ENCODE measurements at regions not wholly inside any gene's neighbourhood (a gene's known extent, or its start where the extent isn't known, plus 50 kb on each side); places are given as distances from the start of the nearest gene placed in this dataset.

GRCh38 chr5:44714871-44715561 lies 93.7 kb upstream of the MRPS30 start:
- Histone ChIP-seq H3K9me3 (ENCODE audit: control extremely low read depth in 1 of 3, control insufficient read depth in 2 of 3, insufficient read depth in 1 of 3, low read length in 2 of 3) (no peaks in the 10 kb centered on the region), H3K4me3 (ENCODE audit: control extremely low read depth in 1 of 5, extremely low read depth in 1 of 5, insufficient read depth in 1 of 5, low read depth in 2 of 5, low read length in 4 of 5) (no peak overlapping the region), H3K4me1 (ENCODE audit: control insufficient read depth in 2 of 2, insufficient read depth in 2 of 2, low read length in 2 of 2) (no peaks in the 10 kb centered on the region), H4K20me1 (ENCODE audit: control insufficient read depth, insufficient read depth, low read length, poor library complexity, severe bottlenecking) (no peaks in the 10 kb centered on the region), H3K9ac (ENCODE audit: low read length) (no peak overlapping the region), H3K27ac (ENCODE audit: low read length in 2 of 2) (no peak overlapping the region), H3K27me3 (replicated peaks in 1 of 4; ENCODE audit: control extremely low read depth in 1 of 4, control insufficient read depth in 3 of 4, insufficient read depth in 4 of 4, low read length in 3 of 4) (no peaks in the 10 kb centered on the region), H3K79me2 (ENCODE audit: control insufficient read depth, insufficient read depth, low read length) (no peaks in the 10 kb centered on the region), H3K36me3 (replicated peaks in 1 of 2; ENCODE audit: control extremely low read depth in 1 of 2, control insufficient read depth in 1 of 2, extremely low read depth in 1 of 2, insufficient read depth in 2 of 2, low read length in 1 of 2) (no peaks in the 10 kb centered on the region), H2AFZ (ENCODE audit: insufficient read depth, low read depth, low read length, poor library complexity, severe bottlenecking) (no peak overlapping the region), H3K4me2 (replicated peaks; ENCODE audit: low read depth, low read length, poor library complexity, severe bottlenecking) (no peak overlapping the region)
- no peak overlapping the region for H3K4me3 Mint-ChIP-seq
- TF ChIP-seq CTCF (IDR thresholded peaks at IDR 0.05) (no peak), EZH2 (IDR thresholded peaks at IDR 0.05; ENCODE audit: borderline replicate concordance, insufficient read depth, low read depth, low read length, poor library complexity, severe bottlenecking) (no peak)
- WGBS (ENCODE audit: insufficient coverage), result 50% methylated on average over 1 of the region's 3 CpGs
- ChIA-PET POLR2A (no interaction called here), CTCF (no interaction called here)
- intact Hi-C loops (cut with micrococcal nuclease), result no loop called here
- H3K27ac Mint-ChIP-seq, result no peak overlapping the region
- DNase-seq (no peak), ATAC-seq (ENCODE audit: low read depth) (no peak)
- no peaks in the 10 kb centered on the region for H3K27me3 Mint-ChIP-seq
- H3K9me3 Mint-ChIP-seq (ENCODE audit: insufficient read depth), result no peaks in the 10 kb centered on the region
- H3K4me1 Mint-ChIP-seq, result no peaks in the 10 kb centered on the region

GRCh38 chr5:44713446-44713845 lies 95.3 kb upstream of the MRPS30 start:
- no peaks in the 10 kb centered on the region for H3K4me1 Mint-ChIP-seq
- no peaks in the 10 kb centered on the region for H3K27me3 Mint-ChIP-seq
- no peaks in the 10 kb centered on the region for H3K9me3 Mint-ChIP-seq (ENCODE audit: insufficient read depth)
- DNase-seq (no peak), ATAC-seq (ENCODE audit: low read depth) (no peak)
- ChIA-PET CTCF (no interaction called here), POLR2A (no interaction called here)
- Histone ChIP-seq H4K20me1 (ENCODE audit: control insufficient read depth, insufficient read depth, low read length, poor library complexity, severe bottlenecking) (no peaks in the 10 kb centered on the region), H3K9ac (ENCODE audit: low read length) (no peak overlapping the region), H3K79me2 (ENCODE audit: control insufficient read depth, insufficient read depth, low read length) (no peaks in the 10 kb centered on the region), H3K9me3 (ENCODE audit: control extremely low read depth in 1 of 3, control insufficient read depth in 2 of 3, insufficient read depth in 1 of 3, low read length in 2 of 3) (no peaks in the 10 kb centered on the region), H3K4me3 (ENCODE audit: control extremely low read depth in 1 of 5, extremely low read depth in 1 of 5, insufficient read depth in 1 of 5, low read depth in 2 of 5, low read length in 4 of 5) (no peak overlapping the region), H3K4me1 (ENCODE audit: control insufficient read depth in 2 of 2, insufficient read depth in 2 of 2, low read length in 2 of 2) (no peaks in the 10 kb centered on the region), H3K27me3 (replicated peaks in 1 of 4; ENCODE audit: control extremely low read depth in 1 of 4, control insufficient read depth in 3 of 4, insufficient read depth in 4 of 4, low read length in 3 of 4) (no peaks in the 10 kb centered on the region), H3K36me3 (replicated peaks in 1 of 2; ENCODE audit: control extremely low read depth in 1 of 2, control insufficient read depth in 1 of 2, extremely low read depth in 1 of 2, insufficient read depth in 2 of 2, low read length in 1 of 2) (no peaks in the 10 kb centered on the region), H3K27ac (ENCODE audit: low read length in 2 of 2) (no peak overlapping the region), H2AFZ (ENCODE audit: insufficient read depth, low read depth, low read length, poor library complexity, severe bottlenecking) (no peak overlapping the region), H3K4me2 (replicated peaks; ENCODE audit: low read depth, low read length, poor library complexity, severe bottlenecking) (no peak overlapping the region)
- no peak overlapping the region for H3K27ac Mint-ChIP-seq
- no peak overlapping the region for H3K4me3 Mint-ChIP-seq
- no peak for TF ChIP-seq CTCF (IDR thresholded peaks at IDR 0.05)
- TF ChIP-seq EZH2 (IDR thresholded peaks at IDR 0.05; ENCODE audit: borderline replicate concordance, insufficient read depth, low read depth, low read length, poor library complexity, severe bottlenecking), result no peak
- intact Hi-C loops (cut with micrococcal nuclease), result no loop called here
- WGBS (ENCODE audit: insufficient coverage), result no CpG with 5 or more reads among the region's 3 CpGs
